T-helper 1 cell treated with Interleukin-12 subunit alpha and Interleukin-12 subunit beta and Interleukin-4 antibody, amounts not matched to agents 30 μg/mL and 1 μg/mL, for 36 hours (primary cell): ENCODE measurements at regions not wholly inside any gene's neighbourhood (a gene's known extent, or its start where the extent isn't known, plus 50 kb on each side); places are given as distances from the start of the nearest gene placed in this dataset.
A peak's percentile ranks its signal among the peaks of the same experiment; 100 is the strongest.

Experiments used
- H3K27ac Mint-ChIP-seq: one replicate; pipeline ENCODE4 v1.8.0; 2021; ENCODE audit warnings: mild to moderate bottlenecking, mixed read lengths
- H3K27me3 Mint-ChIP-seq: one replicate; pipeline ENCODE4 v1.8.0; 2021; ENCODE audit warnings: low read depth, mixed read lengths
- H3K36me3 Mint-ChIP-seq: one replicate; pipeline ENCODE4 v1.8.0; 2021; ENCODE audit warnings: low read depth, mixed read lengths
- H3K4me1 Mint-ChIP-seq: one replicate; pipeline ENCODE4 v1.8.0; 2021; ENCODE audit warnings: low read depth, mixed read lengths
- H3K4me3 Mint-ChIP-seq: one replicate; pipeline ENCODE4 v1.8.0; 2021; ENCODE audit warnings: mild to moderate bottlenecking, moderate library complexity, mixed read lengths
- H3K9me3 Mint-ChIP-seq: one replicate; pipeline ENCODE4 v1.8.0; 2021; ENCODE audit warnings: mixed read lengths

DNA sequence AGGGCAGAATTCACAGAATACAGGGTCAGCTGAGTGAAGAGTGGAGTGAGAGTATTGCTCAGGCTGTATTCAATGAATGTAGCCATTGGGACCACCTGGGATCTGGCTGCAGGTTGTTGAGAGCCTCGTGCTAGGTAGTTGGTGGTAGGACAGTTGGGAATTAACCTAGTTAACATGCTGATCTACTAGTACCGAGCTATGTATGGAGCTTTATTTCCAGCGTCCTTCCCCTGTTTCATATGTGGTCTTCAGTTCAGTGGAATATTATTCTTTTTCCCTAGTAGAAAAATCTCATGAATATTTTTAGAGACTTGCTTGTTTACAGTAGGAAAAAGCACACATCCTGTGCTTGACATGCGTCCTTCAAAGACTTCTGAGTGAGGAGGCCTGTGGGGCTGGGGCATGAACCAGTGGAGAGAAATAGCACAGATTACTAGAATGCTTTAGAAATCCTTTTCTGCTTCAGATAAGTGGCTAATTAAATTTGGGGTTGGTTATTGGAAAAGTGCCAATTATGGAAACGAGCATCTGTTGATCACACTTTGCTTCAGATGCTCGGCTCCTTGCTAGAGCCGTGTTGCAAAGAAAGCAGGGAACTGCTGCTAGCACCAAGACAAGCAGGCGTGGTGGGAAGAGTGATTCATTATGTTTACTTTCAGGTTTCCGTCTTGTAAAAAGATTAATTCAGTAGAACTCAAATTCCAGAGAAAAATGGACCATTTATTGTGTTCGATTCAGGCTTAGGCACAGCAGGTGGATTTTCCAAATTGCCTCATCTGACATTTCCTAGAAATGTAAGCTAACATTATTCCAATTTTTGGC, 53.6 kb downstream of the ARF6 start:
- H3K27me3 Mint-ChIP-seq = no peaks in the 10 kb centered on the region
- peak overlapping the region; percentile 75 for H3K27ac Mint-ChIP-seq
- H3K36me3 Mint-ChIP-seq = peaks cover 19% of the 10 kb centered on the region
- H3K4me3 Mint-ChIP-seq = peak overlapping the region; percentile 64
- H3K4me1 Mint-ChIP-seq = peaks cover 62% of the 10 kb centered on the region
- peaks cover 18% of the 10 kb centered on the region for H3K9me3 Mint-ChIP-seq

DNA sequence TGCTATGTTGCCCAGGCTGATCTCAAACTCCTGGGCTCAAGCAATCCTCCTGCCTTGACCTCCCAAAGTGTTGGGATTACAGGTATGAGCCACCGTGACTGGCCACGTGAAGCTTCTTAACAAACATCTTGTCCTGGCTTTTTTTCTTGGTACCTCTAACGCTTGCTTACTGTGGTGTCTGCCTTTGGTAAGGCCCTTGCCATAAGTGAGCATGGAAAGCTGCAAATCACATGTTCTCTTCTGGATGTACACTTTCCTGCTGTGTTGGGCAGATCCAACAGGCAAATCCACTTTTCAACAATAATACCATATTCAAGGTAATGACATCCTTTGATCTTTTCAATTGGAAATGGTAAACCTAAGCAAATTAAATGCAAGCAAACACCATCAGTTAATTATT, 54.6 kb downstream of the ARF6 start:
- Mint-ChIP-seq H3K36me3 (peaks cover 15% of the 10 kb centered on the region), H3K4me1 (peaks cover 62% of the 10 kb centered on the region), H3K27ac (peak overlapping the region; percentile 13), H3K4me3 (no peak overlapping the region), H3K9me3 (peaks cover 13% of the 10 kb centered on the region), H3K27me3 (no peaks in the 10 kb centered on the region)

DNA sequence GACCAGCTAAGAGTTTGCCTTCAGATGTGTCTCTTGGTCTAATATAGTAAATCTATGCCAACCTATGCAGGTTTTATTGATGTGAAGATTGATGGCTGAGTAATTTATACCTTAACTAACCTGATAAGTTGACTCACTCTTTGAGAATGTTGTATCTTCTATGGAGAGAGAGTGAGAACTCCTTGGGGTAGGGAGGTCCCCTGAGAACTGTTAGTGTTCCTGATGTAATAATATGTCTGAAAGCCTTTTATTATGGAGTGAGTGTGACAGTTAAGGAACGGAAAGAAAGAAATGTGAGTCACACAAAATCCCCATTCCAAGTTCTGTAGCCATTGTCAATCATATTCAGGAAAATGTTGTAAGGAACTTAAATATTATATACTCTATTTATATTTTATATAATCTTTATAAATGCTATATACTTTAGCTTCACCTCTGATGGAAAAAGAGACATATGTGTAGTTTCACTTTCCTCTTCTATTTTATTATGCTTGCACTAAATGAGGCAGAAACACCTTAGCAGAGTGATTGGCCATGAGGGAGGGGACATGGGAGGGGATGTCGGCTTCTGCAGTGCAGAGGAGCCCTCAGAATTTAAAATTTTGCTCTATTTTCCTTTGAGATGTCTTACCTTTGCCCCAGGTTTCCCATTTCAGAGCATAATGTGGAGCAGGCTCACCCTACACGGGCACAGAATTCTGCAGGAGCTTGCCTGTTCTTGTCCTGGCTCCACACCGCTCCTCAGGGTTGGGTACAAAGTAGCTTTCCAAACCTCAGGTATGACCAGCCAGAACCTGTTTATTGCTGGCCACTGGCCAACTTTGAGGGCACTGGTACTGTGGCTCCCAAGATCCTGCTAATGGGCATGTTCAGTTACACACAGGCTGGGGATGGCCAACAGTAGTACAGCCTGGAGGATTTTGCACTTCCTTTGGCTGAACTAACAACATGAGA, 57.7 kb downstream of the ARF6 start:
- Mint-ChIP-seq H3K36me3 (peaks cover 6% of the 10 kb centered on the region), H3K9me3 (peaks cover 2% of the 10 kb centered on the region), H3K4me3 (peak overlapping the region; percentile 27), H3K27ac (no peak overlapping the region), H3K4me1 (peaks cover 52% of the 10 kb centered on the region), H3K27me3 (no peaks in the 10 kb centered on the region)

DNA sequence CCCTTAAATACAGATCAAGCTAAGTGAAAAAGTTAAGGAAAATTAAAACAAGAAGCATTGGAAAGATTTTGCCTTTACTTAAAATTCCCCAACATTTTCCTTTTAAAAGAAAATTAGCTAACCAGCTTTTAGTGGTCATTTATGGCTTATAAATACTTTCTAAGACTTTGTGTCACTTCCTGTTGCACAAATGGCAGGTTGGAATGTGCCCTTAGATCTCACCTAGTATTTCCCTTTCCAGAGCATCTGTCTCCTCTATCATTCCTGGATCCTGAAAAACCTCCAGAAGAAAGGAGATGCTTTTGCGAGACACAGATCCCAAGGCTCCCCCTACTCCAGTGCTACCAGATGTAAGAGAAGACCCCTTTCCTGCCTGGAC, 58.3 kb downstream of the ARF6 start:
- Mint-ChIP-seq H3K4me3 (no peak overlapping the region), H3K27ac (no peak overlapping the region), H3K9me3 (peaks cover 2% of the 10 kb centered on the region), H3K27me3 (no peaks in the 10 kb centered on the region), H3K36me3 (peaks cover 6% of the 10 kb centered on the region), H3K4me1 (peaks cover 45% of the 10 kb centered on the region)

DNA sequence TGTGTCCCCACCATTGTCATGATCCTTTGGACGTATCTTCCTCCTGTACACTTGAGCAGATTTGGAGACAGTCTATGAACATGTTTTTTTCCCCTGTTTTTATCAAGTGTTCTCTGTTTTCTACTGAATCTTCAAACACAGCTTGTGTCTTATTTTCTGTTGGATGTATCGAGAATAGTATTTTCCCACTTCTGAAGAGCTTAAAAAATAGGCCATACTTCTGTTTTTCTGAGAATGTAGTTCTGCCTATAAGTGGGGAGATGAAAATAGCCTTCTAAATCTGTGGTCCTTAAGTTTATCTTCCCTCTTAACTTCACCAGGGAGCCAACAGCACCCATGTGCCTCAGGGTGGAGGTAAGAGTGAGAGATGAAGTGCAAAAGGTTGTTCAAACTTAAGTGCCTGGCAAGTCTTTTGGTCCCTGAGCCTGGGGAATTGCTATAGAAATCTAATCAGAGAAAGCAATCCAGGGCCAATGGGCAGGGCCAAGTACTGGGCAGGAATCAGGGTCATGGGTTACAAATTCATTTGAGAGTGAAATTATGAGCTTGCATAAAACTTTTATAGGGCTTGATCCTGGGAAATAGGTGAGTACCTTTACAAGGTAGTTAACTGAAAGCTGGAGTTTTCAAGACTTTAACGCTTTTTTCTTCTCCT, 58.9 kb downstream of the ARF6 start:
- H3K36me3 Mint-ChIP-seq = peaks cover 6% of the 10 kb centered on the region
- no peak overlapping the region for H3K27ac Mint-ChIP-seq
- H3K4me3 Mint-ChIP-seq = no peak overlapping the region
- H3K27me3 Mint-ChIP-seq = no peaks in the 10 kb centered on the region
- H3K4me1 Mint-ChIP-seq = peaks cover 39% of the 10 kb centered on the region
- peaks cover 2% of the 10 kb centered on the region for H3K9me3 Mint-ChIP-seq

DNA sequence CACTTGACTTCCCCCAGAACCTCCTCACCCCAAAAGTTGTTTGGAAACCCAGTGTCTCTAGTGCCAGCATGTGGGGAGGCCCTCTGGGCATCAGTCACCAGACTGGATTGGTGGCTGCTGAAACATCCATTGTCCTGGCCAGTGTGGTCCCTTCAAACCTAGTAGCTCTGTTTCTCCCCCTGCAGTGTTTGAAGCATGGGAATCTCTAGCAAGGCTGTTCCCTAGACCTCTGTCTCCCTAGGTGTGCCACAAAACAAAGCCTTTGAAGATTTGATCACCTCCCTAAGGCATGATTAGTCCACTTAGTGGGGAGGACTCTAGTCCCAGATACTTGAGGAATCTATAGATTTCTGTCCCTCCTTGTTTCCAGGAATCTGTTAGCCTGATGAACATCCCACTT, 60.3 kb downstream of the ARF6 start:
- no peak overlapping the region for H3K27ac Mint-ChIP-seq
- no peak overlapping the region for H3K4me3 Mint-ChIP-seq

DNA sequence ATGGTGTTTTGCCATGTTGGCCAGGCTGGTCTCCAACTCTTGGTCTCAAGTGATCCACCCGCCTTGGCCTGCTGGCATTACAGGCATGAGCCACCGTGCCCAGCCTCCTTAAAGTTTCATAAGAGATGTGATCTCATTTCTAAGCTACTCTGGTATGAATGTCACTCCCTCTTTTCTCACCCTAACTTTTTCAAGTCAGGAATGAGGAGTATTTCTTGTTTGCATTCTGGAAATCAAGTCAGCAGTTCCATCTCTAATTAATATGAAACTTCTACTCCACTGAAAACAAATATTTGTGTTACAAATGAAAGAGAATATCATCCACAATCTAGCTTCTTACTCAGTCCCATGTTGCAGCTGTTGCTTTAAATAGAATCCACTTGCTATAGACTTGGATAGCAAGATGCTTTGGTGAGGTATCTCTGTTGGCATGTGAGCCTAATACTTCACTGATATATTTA, 61.3 kb downstream of the ARF6 start:
- peaks cover 4% of the 10 kb centered on the region for H3K36me3 Mint-ChIP-seq
- H3K9me3 Mint-ChIP-seq = peaks cover 2% of the 10 kb centered on the region
- H3K4me1 Mint-ChIP-seq = peaks cover 20% of the 10 kb centered on the region
- no peaks in the 10 kb centered on the region for H3K27me3 Mint-ChIP-seq
- peak overlapping the region; percentile 9 for H3K27ac Mint-ChIP-seq
- no peak overlapping the region for H3K4me3 Mint-ChIP-seq

More for the DNA sequence above, 60.3 kb downstream of the ARF6 start:
- H3K9me3 Mint-ChIP-seq = peaks cover 2% of the 10 kb centered on the region
- H3K4me1 Mint-ChIP-seq = peaks cover 26% of the 10 kb centered on the region
- no peaks in the 10 kb centered on the region for H3K27me3 Mint-ChIP-seq
- H3K36me3 Mint-ChIP-seq = peaks cover 5% of the 10 kb centered on the region

DNA sequence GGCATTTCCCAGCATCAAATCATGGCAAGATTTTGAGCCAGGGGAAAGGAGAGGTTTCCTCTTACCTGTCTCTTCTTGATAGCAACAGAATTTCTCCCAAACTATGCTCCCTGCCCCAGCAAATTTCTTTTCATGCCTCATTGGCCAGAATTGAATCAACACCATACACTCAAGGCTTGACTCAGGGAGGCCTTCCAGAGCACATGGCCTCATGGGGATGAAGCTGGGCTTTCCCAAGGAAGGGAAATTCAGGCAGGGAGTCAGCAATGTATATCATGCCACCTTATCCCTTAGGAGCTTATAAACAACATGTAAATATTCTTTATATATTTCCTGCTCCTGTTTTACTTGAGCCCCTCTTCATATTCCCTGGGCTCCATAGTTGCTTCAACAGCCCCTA, 62.1 kb downstream of the ARF6 start:
- Mint-ChIP-seq H3K4me1 (peaks cover 28% of the 10 kb centered on the region), H3K27ac (no peak overlapping the region), H3K27me3 (no peaks in the 10 kb centered on the region), H3K36me3 (peaks cover 4% of the 10 kb centered on the region), H3K4me3 (no peak overlapping the region), H3K9me3 (peaks cover 2% of the 10 kb centered on the region)

DNA sequence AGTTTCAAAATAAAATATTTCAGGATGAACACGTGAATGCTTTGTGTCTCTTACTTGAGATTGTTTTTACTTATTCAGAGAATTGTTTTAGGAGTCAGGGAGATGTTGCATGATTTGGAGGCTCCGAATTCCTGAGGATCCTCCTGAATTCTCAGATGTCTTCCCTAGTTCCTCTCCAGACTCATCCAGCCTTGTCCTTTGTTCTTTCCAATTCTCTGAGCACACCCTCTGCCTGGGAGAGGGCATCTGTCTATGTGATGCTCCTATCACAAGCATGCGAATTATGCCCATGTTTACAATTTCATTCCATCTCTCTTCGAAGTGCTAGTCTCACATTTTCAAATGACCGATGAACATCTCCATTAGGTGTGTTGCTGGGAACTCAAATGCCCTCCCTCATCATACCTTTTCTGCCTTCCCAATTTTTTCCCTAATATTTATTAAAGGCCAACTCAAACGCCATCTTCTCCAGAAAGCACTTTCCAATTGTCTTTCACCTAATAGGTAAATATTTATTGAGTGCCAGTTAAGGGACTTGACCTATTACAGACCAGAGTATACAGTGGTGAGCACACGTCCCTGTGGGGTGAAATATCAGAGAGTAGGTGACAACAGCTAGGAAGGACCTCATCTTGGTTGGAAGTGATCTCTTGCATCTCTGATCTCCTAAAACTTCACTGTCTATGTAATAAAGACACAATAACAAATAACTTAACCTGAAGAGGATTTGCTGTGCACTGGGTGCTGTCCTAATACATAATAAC, 64.4 kb downstream of the ARF6 start:
- H3K36me3 Mint-ChIP-seq = peaks cover 4% of the 10 kb centered on the region
- H3K27me3 Mint-ChIP-seq = no peaks in the 10 kb centered on the region
- H3K27ac Mint-ChIP-seq = no peak overlapping the region
- peaks cover 2% of the 10 kb centered on the region for H3K9me3 Mint-ChIP-seq
- no peak overlapping the region for H3K4me3 Mint-ChIP-seq
- peaks cover 32% of the 10 kb centered on the region for H3K4me1 Mint-ChIP-seq

DNA sequence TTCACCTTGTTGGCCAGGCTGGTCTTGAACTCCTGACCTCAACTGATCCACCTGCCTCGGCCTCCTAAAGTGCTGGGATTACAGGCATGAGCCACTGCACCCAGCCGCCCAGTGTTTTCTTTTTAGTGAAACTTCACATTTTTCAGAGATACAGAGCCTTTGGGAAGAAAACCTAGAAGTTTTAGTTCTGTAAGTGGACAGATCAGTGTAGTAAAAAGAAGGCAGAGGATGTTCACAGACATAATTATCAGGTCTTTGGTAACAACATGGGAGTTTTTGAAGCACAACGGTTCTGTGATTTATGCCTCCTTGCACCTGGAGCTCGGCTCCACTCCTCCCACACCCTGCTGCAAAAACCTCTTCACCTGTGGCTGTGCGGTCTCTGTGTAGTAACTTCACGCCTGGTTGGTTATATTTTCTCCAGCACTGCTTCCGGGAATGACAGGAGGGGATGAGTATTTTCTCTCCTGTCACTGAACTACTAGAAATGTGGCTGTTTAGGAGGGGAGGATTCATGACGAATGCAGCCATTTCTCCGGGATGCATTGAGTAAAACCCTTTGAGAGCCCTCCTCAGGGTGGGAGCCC, 67.0 kb downstream of the ARF6 start:
- H3K27ac Mint-ChIP-seq = peak overlapping the region; percentile 49
- peaks cover 4% of the 10 kb centered on the region for H3K9me3 Mint-ChIP-seq
- H3K4me3 Mint-ChIP-seq = peak overlapping the region; percentile 28
- peaks cover 8% of the 10 kb centered on the region for H3K36me3 Mint-ChIP-seq
- H3K27me3 Mint-ChIP-seq = no peaks in the 10 kb centered on the region
- peaks cover 40% of the 10 kb centered on the region for H3K4me1 Mint-ChIP-seq

DNA sequence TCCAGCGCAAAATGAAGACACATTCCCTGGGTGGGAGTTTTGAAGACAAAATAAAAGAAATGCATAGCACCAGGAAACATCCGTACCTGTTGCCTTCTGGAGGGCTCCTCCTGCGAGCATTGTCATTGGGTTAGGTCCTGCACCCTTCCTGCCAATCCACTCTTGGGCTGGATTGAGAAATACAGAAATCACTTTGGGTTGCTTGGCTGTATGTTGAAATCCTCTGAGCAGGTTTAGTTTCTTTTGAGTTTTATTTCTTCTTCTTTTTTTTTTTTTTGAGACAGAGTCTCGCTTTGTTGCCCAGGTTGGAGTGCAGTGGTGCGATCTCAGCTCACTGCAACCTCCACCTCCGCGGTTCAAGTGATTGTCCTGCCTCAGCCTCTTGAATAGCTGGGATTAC, 67.6 kb downstream of the ARF6 start:
- Mint-ChIP-seq H3K9me3 (peaks cover 4% of the 10 kb centered on the region), H3K27ac (peak overlapping the region; percentile 46), H3K4me1 (peaks cover 41% of the 10 kb centered on the region), H3K36me3 (peaks cover 8% of the 10 kb centered on the region), H3K27me3 (no peaks in the 10 kb centered on the region), H3K4me3 (no peak overlapping the region)

DNA sequence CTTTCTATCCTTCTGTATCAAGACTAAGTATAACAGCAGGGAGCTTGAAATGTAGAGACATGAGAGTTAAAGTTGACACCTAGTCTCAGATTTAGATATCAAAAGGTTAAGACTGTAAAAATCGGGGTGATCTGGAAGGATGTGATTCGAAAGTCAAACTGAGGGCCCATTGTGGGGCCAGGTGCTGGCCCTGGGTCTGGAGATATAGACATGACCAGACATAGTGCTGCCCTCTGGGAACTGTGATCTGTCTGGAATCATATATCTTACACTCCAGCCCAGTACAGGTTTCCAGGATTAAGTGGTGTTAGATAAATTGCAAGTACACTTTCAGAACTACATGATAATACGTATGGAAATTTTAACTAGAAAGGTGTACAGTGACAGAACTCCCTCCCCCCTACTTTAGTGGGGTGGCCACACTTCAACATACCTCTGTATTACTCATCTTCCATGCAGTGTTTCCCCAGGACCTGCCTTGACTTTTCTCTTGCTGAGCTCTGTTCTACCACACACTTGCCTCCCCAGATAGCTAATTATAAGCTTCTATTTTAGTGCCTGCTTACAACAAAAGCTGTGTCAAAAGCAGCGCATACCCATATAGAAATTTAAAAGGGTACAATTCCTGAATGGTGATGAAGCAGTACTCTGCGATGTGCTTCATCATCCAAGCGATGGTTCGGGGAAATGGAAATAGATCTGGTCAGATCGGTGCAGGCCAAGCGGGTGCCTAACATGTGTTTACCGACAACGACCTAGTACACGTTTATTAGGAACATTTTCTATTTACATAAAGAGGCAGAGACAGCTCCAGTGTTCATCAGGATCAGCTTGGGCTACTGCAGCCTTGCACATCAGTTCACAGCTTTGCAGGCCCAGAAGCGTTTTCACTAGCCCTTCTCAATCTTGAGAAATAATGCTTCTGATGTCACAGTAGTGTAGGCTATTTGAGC, 68.7 kb downstream of the ARF6 start:
- Mint-ChIP-seq H3K9me3 (peaks cover 4% of the 10 kb centered on the region), H3K27ac (peak overlapping the region; percentile 46), H3K4me3 (no peak overlapping the region), H3K27me3 (no peaks in the 10 kb centered on the region), H3K36me3 (peaks cover 8% of the 10 kb centered on the region), H3K4me1 (peaks cover 46% of the 10 kb centered on the region)

DNA sequence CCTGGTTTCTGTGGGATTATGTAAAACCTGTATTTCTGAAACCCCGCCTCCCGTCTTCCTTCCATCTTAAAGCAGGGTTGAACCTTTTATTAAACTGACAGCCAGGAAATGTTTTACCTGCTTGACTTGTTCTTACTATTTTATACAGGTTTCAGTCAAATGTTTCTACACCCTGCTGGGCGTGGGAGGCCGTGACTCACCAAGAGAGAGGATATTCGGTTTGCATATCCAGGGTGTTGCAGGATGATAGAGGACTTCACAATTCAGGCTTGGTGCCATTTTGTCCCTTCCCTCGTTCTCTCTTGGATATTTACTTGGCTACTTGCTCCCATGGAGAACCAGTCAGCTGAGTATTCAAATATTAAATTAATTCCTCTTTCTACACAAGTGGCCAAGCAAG, 69.7 kb downstream of the ARF6 start:
- peaks cover 46% of the 10 kb centered on the region for H3K4me1 Mint-ChIP-seq
- H3K4me3 Mint-ChIP-seq = peak overlapping the region; percentile 21
- peak overlapping the region; percentile 22 for H3K27ac Mint-ChIP-seq

More for the DNA sequence above, 69.7 kb downstream of the ARF6 start:
- Mint-ChIP-seq H3K36me3 (peaks cover 9% of the 10 kb centered on the region), H3K9me3 (peaks cover 4% of the 10 kb centered on the region), H3K27me3 (no peaks in the 10 kb centered on the region)
